Liver (tissue), 8 donors: ENCODE measurements at regions not wholly inside any gene's neighbourhood (a gene's known extent, or its start where the extent isn't known, plus 50 kb on each side); places are given as distances from the start of the nearest gene placed in this dataset.

Experiments
- DNase-seq: peaks from one replicate; pipeline ENCODE4 v3.0.0-alpha.2; 2017; ENCODE audit warnings: low spot score
- H3K27ac ChIP-seq, 2 donors: one replicate each; pipeline ENCODE4 v1.7.0; 2013; ENCODE audit warnings: inconsistent platforms in 2 of 2, low read length in 2 of 2, control low read depth in 1 of 2, low read depth in 1 of 2, mild to moderate bottlenecking in 1 of 2
- H3K27me3 ChIP-seq, 4 donors: one replicate each; pipeline versions ENCODE4 v1.6.1 to v1.7.0; 2013; ENCODE audit warnings: low read length in 3 of 4, inconsistent platforms in 1 of 4, mild to moderate bottlenecking in 1 of 4, moderate library complexity in 1 of 4; ENCODE audit not compliant: control insufficient read depth in 4 of 4, insufficient read depth in 4 of 4
- H3K36me3 ChIP-seq, 4 donors: one replicate each; pipeline versions ENCODE4 v1.6.1 to v1.7.0; 2013; ENCODE audit warnings: low read length in 3 of 4, mild to moderate bottlenecking in 3 of 4, low read depth in 1 of 4, moderate library complexity in 1 of 4; ENCODE audit not compliant: control insufficient read depth in 4 of 4, insufficient read depth in 3 of 4
- H3K4me1 ChIP-seq, 4 donors: one replicate each; pipeline versions ENCODE4 v1.6.1 to v1.7.0; 2013; ENCODE audit warnings: low read length in 3 of 4, mild to moderate bottlenecking in 3 of 4, moderate library complexity in 1 of 4; ENCODE audit not compliant: control insufficient read depth in 4 of 4, insufficient read depth in 4 of 4
- H3K4me3 ChIP-seq, 3 donors: one replicate each; pipeline versions ENCODE4 v1.6.1 to v1.7.0; 2013; ENCODE audit warnings: low read length in 3 of 3, control low read depth in 1 of 3, low read depth in 1 of 3, mild to moderate bottlenecking in 1 of 3
- H3K9ac ChIP-seq, 2 donors: one replicate each; pipeline ENCODE4 v1.7.0; 2013; ENCODE audit warnings: low read length in 2 of 2, mild to moderate bottlenecking in 2 of 2, moderate library complexity in 2 of 2, control low read depth in 1 of 2, low read depth in 1 of 2
- H3K9me3 ChIP-seq, 4 donors: one replicate each; pipeline versions ENCODE4 v1.6.1 to v1.7.0; 2013; ENCODE audit warnings: low read length in 3 of 4; ENCODE audit not compliant: control insufficient read depth in 4 of 4
- FOXA1 ChIP-seq: IDR thresholded peaks from 2 replicates; pipeline ENCODE4 v1.6.1; 2016; ENCODE audit warnings: antibody characterized with exemption
- FOXA2 ChIP-seq: IDR thresholded peaks from 2 replicates; pipeline ENCODE4 v1.6.1; 2016; ENCODE audit warnings: antibody characterized with exemption
- GABPA ChIP-seq, 2 donors: IDR thresholded peaks in 1 of 2; conservative IDR thresholded peaks in 1 of 2; 2 replicates each; pipeline ENCODE4 v1.6.1; 2016; ENCODE audit warnings: antibody characterized with exemption in 2 of 2, mild to moderate bottlenecking in 1 of 2, moderate library complexity in 1 of 2
- HNF4A ChIP-seq, 2 donors: conservative IDR thresholded peaks; 2 replicates each; pipeline ENCODE4 v1.6.1; 2016; ENCODE audit warnings: antibody characterized with exemption in 2 of 2, mild to moderate bottlenecking in 2 of 2
- HNF4G ChIP-seq: IDR thresholded peaks from 2 replicates; pipeline ENCODE4 v1.6.1; 2016; ENCODE audit warnings: antibody characterized with exemption
- JUND ChIP-seq, 2 donors: IDR thresholded peaks; 2 replicates each; pipeline ENCODE4 v1.6.1; 2016; ENCODE audit warnings: antibody characterized with exemption in 2 of 2
- RAD21 ChIP-seq, 2 donors: IDR thresholded peaks; 2 replicates each; pipeline ENCODE4 v1.6.1; 2016; ENCODE audit warnings: antibody characterized with exemption in 2 of 2, mild to moderate bottlenecking in 2 of 2
- RXRA ChIP-seq, 2 donors: IDR thresholded peaks; 2 replicates each; pipeline ENCODE4 v1.6.1; 2017 to 2018; ENCODE audit warnings: antibody characterized with exemption in 2 of 2, mild to moderate bottlenecking in 1 of 2
- SP1 ChIP-seq: IDR thresholded peaks from 2 replicates; pipeline ENCODE4 v1.6.1; 2018; ENCODE audit warnings: antibody characterized with exemption, mild to moderate bottlenecking
- TAF1 ChIP-seq: conservative IDR thresholded peaks from 2 replicates; pipeline ENCODE4 v1.6.1; 2016; ENCODE audit warnings: antibody characterized with exemption, mild to moderate bottlenecking
- YY1 ChIP-seq: IDR thresholded peaks from 2 replicates; pipeline ENCODE4 v1.6.1; 2016; ENCODE audit warnings: antibody characterized with exemption, mild to moderate bottlenecking
- WGBS: extraction: QIAGEN DNeasy Blood & Tissue Kit; methylation state at CpG from one replicate; pipeline ENCODE4 v1.1.7; 2013; 5-methylcytosine and 5-hydroxymethylcytosine counted together
- TF ChIP-seq, protein P1 (sequence below): IDR thresholded peaks from 2 replicates; pipeline ENCODE4 v1.6.1; 2016; ENCODE audit warnings: antibody characterized with exemption
- TF ChIP-seq, protein P2 (sequence below): IDR thresholded peaks from 2 replicates; pipeline ENCODE4 v1.6.1; 2016; ENCODE audit warnings: antibody characterized with exemption, mild to moderate bottlenecking
- TF ChIP-seq, protein P3 (sequence below): fragments of 150-350 bp; IDR thresholded peaks from 2 replicates; pipeline ENCODE4 v1.5.1; 2017; ENCODE audit warnings: improper control_type of control experiment, low read depth, low read length; ENCODE audit not compliant: missing input control
- TF ChIP-seq, protein P4 (sequence below): IDR thresholded peaks from 2 replicates; pipeline ENCODE4 v1.6.1; 2016; ENCODE audit warnings: antibody characterized with exemption
- TF ChIP-seq, protein P5 (sequence below): IDR thresholded peaks from 2 replicates; pipeline ENCODE4 v1.6.1; 2016; ENCODE audit warnings: antibody characterized with exemption
- donor health status: healthy.
- donor health status: healthy.
- donor health status: healthy.
- donor health status: healthy.
- donor health status: healthy.

DNA sequence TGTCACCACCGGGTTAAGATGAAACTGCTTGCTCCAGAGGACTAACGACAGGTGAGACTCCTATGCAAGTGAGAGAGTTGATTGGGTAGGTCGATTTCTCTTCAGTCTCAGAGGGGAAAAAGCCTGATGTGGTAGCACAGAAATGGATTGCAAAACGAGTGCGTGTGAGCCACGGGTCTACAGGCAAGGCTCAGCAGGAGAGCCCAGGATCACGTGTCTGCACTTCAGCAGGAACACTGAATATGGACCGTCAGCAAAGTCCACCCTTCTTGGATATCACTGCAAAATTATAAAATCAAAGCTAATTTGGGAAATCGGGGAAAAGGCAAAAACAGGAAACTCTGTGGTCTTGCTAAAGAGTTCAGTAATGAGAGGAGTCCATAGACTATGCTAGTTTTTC lies 107.7 kb upstream of the ZNF648 start:
- Histone ChIP-seq H3K9me3 (no peaks in the 10 kb centered on the region), H3K9ac (no peak overlapping the region), H3K27me3 (no peaks in the 10 kb centered on the region), H3K27ac (no peak overlapping the region), H3K4me1 (peaks cover 0 to 3% (median 0%) of the 10 kb centered on the region in 4 donors), H3K36me3 (no peaks in the 10 kb centered on the region), H3K4me3 (no peak overlapping the region)
- DNase-seq, result no peak
- 53% methylated on average over 9 of the region's 9 CpGs for WGBS
- TF ChIP-seq FOXA1 (no peak), RXRA (IDR thresholded peaks at IDR 0.05) (peak in 1 of 2 donors; percentile 4)
- TF ChIP-seq, protein P1, sequence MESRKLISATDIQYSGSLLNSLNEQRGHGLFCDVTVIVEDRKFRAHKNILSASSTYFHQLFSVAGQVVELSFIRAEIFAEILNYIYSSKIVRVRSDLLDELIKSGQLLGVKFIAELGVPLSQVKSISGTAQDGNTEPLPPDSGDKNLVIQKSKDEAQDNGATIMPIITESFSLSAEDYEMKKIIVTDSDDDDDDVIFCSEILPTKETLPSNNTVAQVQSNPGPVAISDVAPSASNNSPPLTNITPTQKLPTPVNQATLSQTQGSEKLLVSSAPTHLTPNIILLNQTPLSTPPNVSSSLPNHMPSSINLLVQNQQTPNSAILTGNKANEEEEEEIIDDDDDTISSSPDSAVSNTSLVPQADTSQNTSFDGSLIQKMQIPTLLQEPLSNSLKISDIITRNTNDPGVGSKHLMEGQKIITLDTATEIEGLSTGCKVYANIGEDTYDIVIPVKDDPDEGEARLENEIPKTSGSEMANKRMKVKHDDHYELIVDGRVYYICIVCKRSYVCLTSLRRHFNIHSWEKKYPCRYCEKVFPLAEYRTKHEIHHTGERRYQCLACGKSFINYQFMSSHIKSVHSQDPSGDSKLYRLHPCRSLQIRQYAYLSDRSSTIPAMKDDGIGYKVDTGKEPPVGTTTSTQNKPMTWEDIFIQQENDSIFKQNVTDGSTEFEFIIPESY, result no peak

DNA sequence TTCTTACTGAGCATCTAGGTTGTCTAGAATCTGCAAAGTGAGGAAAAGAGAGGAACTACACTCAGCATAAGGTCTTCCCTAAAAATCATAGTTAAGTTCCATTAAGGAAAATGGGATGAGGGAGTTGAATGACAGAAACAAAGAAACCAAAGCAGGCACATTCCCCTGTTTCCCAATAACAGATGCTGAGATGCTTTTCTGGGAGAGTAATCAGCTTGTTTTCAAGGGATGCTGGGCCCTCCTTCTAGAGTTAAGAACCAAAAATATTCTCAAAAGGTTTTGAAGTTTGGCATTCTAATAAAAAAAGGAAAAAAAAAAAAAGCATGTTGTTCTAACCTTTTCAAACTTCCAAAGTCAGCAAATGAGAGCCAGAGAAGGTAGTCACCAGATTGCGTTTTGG lies 105.2 kb upstream of the ZNF648 start:
- Histone ChIP-seq H3K27ac (no peak overlapping the region), H3K9me3 (no peaks in the 10 kb centered on the region), H3K4me3 (no peak overlapping the region), H3K9ac (no peak overlapping the region), H3K4me1 (peaks cover 0 to 3% (median 0%) of the 10 kb centered on the region in 4 donors), H3K36me3 (no peaks in the 10 kb centered on the region), H3K27me3 (no peaks in the 10 kb centered on the region)
- no peak for TF ChIP-seq RXRA (IDR thresholded peaks at IDR 0.05)
- TF ChIP-seq TAF1, result no peak
- TF ChIP-seq FOXA1, result no peak
- TF ChIP-seq JUND (IDR thresholded peaks at IDR 0.05), result no peak
- TF ChIP-seq, protein P2, sequence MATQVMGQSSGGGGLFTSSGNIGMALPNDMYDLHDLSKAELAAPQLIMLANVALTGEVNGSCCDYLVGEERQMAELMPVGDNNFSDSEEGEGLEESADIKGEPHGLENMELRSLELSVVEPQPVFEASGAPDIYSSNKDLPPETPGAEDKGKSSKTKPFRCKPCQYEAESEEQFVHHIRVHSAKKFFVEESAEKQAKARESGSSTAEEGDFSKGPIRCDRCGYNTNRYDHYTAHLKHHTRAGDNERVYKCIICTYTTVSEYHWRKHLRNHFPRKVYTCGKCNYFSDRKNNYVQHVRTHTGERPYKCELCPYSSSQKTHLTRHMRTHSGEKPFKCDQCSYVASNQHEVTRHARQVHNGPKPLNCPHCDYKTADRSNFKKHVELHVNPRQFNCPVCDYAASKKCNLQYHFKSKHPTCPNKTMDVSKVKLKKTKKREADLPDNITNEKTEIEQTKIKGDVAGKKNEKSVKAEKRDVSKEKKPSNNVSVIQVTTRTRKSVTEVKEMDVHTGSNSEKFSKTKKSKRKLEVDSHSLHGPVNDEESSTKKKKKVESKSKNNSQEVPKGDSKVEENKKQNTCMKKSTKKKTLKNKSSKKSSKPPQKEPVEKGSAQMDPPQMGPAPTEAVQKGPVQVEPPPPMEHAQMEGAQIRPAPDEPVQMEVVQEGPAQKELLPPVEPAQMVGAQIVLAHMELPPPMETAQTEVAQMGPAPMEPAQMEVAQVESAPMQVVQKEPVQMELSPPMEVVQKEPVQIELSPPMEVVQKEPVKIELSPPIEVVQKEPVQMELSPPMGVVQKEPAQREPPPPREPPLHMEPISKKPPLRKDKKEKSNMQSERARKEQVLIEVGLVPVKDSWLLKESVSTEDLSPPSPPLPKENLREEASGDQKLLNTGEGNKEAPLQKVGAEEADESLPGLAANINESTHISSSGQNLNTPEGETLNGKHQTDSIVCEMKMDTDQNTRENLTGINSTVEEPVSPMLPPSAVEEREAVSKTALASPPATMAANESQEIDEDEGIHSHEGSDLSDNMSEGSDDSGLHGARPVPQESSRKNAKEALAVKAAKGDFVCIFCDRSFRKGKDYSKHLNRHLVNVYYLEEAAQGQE, result no peak
- TF ChIP-seq YY1, result no peak
- TF ChIP-seq RAD21 (IDR thresholded peaks at IDR 0.05), result no peak
- TF ChIP-seq, protein P1, result no peak
- TF ChIP-seq GABPA (IDR thresholded peaks at IDR 0.05 in 1 of 2, conservative IDR thresholded peaks at IDR 0.05 in 1 of 2), result no peak
- TF ChIP-seq HNF4G, result no peak
- TF ChIP-seq, protein P3, sequence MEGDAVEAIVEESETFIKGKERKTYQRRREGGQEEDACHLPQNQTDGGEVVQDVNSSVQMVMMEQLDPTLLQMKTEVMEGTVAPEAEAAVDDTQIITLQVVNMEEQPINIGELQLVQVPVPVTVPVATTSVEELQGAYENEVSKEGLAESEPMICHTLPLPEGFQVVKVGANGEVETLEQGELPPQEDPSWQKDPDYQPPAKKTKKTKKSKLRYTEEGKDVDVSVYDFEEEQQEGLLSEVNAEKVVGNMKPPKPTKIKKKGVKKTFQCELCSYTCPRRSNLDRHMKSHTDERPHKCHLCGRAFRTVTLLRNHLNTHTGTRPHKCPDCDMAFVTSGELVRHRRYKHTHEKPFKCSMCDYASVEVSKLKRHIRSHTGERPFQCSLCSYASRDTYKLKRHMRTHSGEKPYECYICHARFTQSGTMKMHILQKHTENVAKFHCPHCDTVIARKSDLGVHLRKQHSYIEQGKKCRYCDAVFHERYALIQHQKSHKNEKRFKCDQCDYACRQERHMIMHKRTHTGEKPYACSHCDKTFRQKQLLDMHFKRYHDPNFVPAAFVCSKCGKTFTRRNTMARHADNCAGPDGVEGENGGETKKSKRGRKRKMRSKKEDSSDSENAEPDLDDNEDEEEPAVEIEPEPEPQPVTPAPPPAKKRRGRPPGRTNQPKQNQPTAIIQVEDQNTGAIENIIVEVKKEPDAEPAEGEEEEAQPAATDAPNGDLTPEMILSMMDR, result no peak
- TF ChIP-seq FOXA2, result no peak
- no peak for TF ChIP-seq HNF4A (conservative IDR thresholded peaks at IDR 0.05)
- TF ChIP-seq SP1, result no peak
- TF ChIP-seq, protein P4, sequence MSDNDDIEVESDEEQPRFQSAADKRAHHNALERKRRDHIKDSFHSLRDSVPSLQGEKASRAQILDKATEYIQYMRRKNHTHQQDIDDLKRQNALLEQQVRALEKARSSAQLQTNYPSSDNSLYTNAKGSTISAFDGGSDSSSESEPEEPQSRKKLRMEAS, result no peak
- TF ChIP-seq, protein P5, sequence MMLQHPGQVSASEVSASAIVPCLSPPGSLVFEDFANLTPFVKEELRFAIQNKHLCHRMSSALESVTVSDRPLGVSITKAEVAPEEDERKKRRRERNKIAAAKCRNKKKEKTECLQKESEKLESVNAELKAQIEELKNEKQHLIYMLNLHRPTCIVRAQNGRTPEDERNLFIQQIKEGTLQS, result no peak
- 96% methylated on average over 1 of the region's 1 CpG for WGBS
- no peak for DNase-seq
